ENCODE measurements at regions not wholly inside any gene's neighbourhood (a gene's known extent, or its start where the extent isn't known, plus 50 kb on each side); places are given as distances from the start of the nearest gene placed in this dataset.

DNA sequence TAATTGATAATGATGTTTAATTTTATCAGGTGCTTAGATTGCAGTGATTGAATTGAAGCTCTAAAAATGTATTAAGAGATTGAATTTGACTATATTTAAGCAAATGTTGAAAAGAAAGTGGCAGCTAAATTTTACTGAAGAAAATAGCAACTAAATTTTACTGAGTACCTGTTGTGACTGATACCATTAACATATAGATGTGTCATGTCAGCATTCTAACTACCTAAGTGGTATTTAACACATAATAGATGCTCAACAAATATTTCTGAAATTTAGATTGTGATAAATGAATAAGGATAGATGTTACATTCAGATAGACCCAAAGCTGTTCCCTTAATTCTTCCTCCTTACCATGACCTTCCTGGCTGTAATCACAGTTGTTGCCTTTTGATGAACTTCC is 350.9 kb upstream of the VWC2 start:
- H2AFZ ChIP-seq (ENCODE audit: low read depth): no peak overlapping the region

GRCh38 chr7:49424109-49424508 is 349.3 kb upstream of the VWC2 start:
- Histone ChIP-seq H3K9ac (no peak overlapping the region), H3K4me3 (IDR thresholded peaks at IDR 0.05; ENCODE audit: insufficient read depth, low read depth, low read length) (no peak overlapping the region), H2AFZ (ENCODE audit: low read depth) (no peak overlapping the region), H3K27ac (no peak overlapping the region), H3K36me3 (ENCODE audit: insufficient read depth) (no peaks in the 10 kb centered on the region), H3K27me3 (ENCODE audit: insufficient read depth, low read depth) (no peaks in the 10 kb centered on the region), H3K4me2 (no peak overlapping the region), H3K4me1 (ENCODE audit: low read depth, poor library complexity, severe bottlenecking) (no peaks in the 10 kb centered on the region), H3K79me2 (ENCODE audit: insufficient read depth, low read depth) (no peaks in the 10 kb centered on the region), H4K20me1 (ENCODE audit: insufficient read depth) (no peaks in the 10 kb centered on the region; the same call in 1 of the 2 replicates)
- TF ChIP-seq, protein P1, sequence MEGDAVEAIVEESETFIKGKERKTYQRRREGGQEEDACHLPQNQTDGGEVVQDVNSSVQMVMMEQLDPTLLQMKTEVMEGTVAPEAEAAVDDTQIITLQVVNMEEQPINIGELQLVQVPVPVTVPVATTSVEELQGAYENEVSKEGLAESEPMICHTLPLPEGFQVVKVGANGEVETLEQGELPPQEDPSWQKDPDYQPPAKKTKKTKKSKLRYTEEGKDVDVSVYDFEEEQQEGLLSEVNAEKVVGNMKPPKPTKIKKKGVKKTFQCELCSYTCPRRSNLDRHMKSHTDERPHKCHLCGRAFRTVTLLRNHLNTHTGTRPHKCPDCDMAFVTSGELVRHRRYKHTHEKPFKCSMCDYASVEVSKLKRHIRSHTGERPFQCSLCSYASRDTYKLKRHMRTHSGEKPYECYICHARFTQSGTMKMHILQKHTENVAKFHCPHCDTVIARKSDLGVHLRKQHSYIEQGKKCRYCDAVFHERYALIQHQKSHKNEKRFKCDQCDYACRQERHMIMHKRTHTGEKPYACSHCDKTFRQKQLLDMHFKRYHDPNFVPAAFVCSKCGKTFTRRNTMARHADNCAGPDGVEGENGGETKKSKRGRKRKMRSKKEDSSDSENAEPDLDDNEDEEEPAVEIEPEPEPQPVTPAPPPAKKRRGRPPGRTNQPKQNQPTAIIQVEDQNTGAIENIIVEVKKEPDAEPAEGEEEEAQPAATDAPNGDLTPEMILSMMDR (conservative IDR thresholded peaks at IDR 0.05; ENCODE audit: low read depth, low read length): no peak

More for the DNA sequence above, 350.9 kb upstream of the VWC2 start:
- Histone ChIP-seq H4K20me1 (ENCODE audit: insufficient read depth) (no peaks in the 10 kb centered on the region; the same call in 1 of the 2 replicates), H3K4me3 (IDR thresholded peaks at IDR 0.05; ENCODE audit: insufficient read depth, low read depth, low read length) (no peak overlapping the region), H3K4me2 (no peak overlapping the region), H3K27ac (no peak overlapping the region), H3K4me1 (ENCODE audit: low read depth, poor library complexity, severe bottlenecking) (no peaks in the 10 kb centered on the region), H3K27me3 (ENCODE audit: insufficient read depth, low read depth) (no peaks in the 10 kb centered on the region), H3K36me3 (ENCODE audit: insufficient read depth) (no peaks in the 10 kb centered on the region), H3K9ac (no peak overlapping the region), H3K79me2 (ENCODE audit: insufficient read depth, low read depth) (no peaks in the 10 kb centered on the region)
- TF ChIP-seq, protein P1 (conservative IDR thresholded peaks at IDR 0.05; ENCODE audit: low read depth, low read length): no peak

GRCh38 chr7:49425277-49425818 is 348.1 kb upstream of the VWC2 start:
- H3K4me1 ChIP-seq (ENCODE audit: low read depth, poor library complexity, severe bottlenecking): no peaks in the 10 kb centered on the region
- no peaks in the 10 kb centered on the region for H3K27me3 ChIP-seq (ENCODE audit: insufficient read depth, low read depth)
- H3K4me3 ChIP-seq (IDR thresholded peaks at IDR 0.05; ENCODE audit: insufficient read depth, low read depth, low read length): no peak overlapping the region
- H3K36me3 ChIP-seq (ENCODE audit: insufficient read depth): no peaks in the 10 kb centered on the region
- H4K20me1 ChIP-seq (ENCODE audit: insufficient read depth): no peaks in the 10 kb centered on the region; the same call in 1 of the 2 replicates
- H2AFZ ChIP-seq (ENCODE audit: low read depth): no peak overlapping the region
- H3K9ac ChIP-seq: no peak overlapping the region
- no peak overlapping the region for H3K4me2 ChIP-seq
- TF ChIP-seq, protein P1 (conservative IDR thresholded peaks at IDR 0.05; ENCODE audit: low read depth, low read length): no peak
- no peak overlapping the region for H3K27ac ChIP-seq
- H3K79me2 ChIP-seq (ENCODE audit: insufficient read depth, low read depth): no peaks in the 10 kb centered on the region

DNA sequence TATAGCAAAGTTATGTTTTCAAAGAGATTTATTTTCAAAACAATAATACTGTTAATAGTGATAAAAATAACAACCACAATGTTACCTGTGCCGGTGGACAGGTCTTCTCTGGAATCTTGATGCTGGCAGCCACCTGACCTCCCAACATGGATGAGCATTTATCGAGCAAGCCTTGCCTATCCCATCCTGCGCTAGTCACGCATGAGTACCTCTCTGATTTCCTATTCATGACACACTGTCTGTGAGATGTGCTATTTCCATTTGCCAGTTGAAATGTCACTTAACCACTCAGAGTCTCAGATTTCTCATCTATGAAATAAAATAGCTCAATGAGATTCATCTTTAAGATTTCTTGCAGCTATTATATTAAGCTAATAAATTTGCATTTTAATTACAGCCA is 341.2 kb upstream of the VWC2 start:
- TF ChIP-seq, protein P1 (conservative IDR thresholded peaks at IDR 0.05; ENCODE audit: low read depth, low read length): no peak
- peaks cover 16% of the 10 kb centered on the region for H3K4me1 ChIP-seq (ENCODE audit: low read depth, poor library complexity, severe bottlenecking)
- H3K79me2 ChIP-seq (ENCODE audit: insufficient read depth, low read depth): no peaks in the 10 kb centered on the region
- no peak overlapping the region for H3K4me3 ChIP-seq (IDR thresholded peaks at IDR 0.05; ENCODE audit: insufficient read depth, low read depth, low read length)
- no peak overlapping the region for H3K4me2 ChIP-seq
- H3K27me3 ChIP-seq (ENCODE audit: insufficient read depth, low read depth): no peaks in the 10 kb centered on the region
- no peak overlapping the region for H3K9ac ChIP-seq
- H3K36me3 ChIP-seq (ENCODE audit: insufficient read depth): no peaks in the 10 kb centered on the region
- no peak overlapping the region for H2AFZ ChIP-seq (ENCODE audit: low read depth)
- no peak overlapping the region for H3K27ac ChIP-seq
- H4K20me1 ChIP-seq (ENCODE audit: insufficient read depth): no peaks in the 10 kb centered on the region

Data from KMS-11 (cell line).